Fibroblast of villous mesenchyme (primary cell): ENCODE measurements at regions not wholly inside any gene's neighbourhood (a gene's known extent, or its start where the extent isn't known, plus 50 kb on each side); places are given as distances from the start of the nearest gene placed in this dataset.
"Not testable (repeated sequence)": the region's sequence is repeated elsewhere in the genome, so short reads cannot be mapped to it uniquely, and the experiment has no call there.

Source experiments
- DNase-seq: peaks from one replicate; pipeline ENCODE4 v3.0.0-alpha.2; 2010; ENCODE audit warnings: low read depth
- H3K4me3 ChIP-seq: 2 replicates; pipeline ENCODE4 v1.5.1; 2011; ENCODE audit warnings: low read depth, mild to moderate bottlenecking, low read length
- TF ChIP-seq, protein P1 (sequence below): IDR thresholded peaks from 2 replicates; pipeline ENCODE4 v1.5.1; 2012; ENCODE audit warnings: low read depth, mild to moderate bottlenecking, low read length; ENCODE audit not compliant: insufficient read depth

DNA sequence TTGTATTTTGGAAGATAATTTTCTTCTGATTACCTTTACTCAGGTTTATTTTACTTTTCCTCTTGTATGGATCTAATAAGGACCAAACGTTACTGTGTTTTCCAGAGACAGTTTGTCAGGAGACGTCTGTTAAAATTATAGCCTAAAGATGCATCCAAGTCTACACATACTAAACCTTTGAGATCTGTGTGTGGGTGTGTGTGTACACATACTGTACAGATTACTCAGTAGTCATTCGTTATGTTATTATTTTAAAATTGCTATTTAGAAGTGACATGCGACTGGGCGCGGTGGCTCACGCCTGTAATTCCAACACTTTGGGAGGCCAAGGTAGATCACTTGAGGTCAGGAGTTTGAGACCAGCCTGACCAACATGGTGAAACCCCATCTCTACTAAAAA is 51.6 kb upstream of the CNTLN start:
- H3K4me3 ChIP-seq, result no peak overlapping the region
- no peak for DNase-seq
- TF ChIP-seq, protein P1, sequence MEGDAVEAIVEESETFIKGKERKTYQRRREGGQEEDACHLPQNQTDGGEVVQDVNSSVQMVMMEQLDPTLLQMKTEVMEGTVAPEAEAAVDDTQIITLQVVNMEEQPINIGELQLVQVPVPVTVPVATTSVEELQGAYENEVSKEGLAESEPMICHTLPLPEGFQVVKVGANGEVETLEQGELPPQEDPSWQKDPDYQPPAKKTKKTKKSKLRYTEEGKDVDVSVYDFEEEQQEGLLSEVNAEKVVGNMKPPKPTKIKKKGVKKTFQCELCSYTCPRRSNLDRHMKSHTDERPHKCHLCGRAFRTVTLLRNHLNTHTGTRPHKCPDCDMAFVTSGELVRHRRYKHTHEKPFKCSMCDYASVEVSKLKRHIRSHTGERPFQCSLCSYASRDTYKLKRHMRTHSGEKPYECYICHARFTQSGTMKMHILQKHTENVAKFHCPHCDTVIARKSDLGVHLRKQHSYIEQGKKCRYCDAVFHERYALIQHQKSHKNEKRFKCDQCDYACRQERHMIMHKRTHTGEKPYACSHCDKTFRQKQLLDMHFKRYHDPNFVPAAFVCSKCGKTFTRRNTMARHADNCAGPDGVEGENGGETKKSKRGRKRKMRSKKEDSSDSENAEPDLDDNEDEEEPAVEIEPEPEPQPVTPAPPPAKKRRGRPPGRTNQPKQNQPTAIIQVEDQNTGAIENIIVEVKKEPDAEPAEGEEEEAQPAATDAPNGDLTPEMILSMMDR, result no peak

GRCh38 chr9:17082343-17083064 is 52.3 kb upstream of the CNTLN start:
- DNase-seq, result peak; percentile 43
- H3K4me3 ChIP-seq, result no peak overlapping the region
- TF ChIP-seq, protein P1, result no peak

- DNase-seq, result no peak
- H3K4me3 ChIP-seq, result no peak overlapping the region
- TF ChIP-seq, protein P1, result no peak
Measured at GRCh38 chr9:17081814-17082213, 53.0 kb upstream of the CNTLN start.

- DNase-seq, result no peak
- H3K4me3 ChIP-seq, result no peak overlapping the region
- TF ChIP-seq, protein P1, result no peak
Measured at GRCh38 chr9:17081351-17081750, 53.5 kb upstream of the CNTLN start.

DNA sequence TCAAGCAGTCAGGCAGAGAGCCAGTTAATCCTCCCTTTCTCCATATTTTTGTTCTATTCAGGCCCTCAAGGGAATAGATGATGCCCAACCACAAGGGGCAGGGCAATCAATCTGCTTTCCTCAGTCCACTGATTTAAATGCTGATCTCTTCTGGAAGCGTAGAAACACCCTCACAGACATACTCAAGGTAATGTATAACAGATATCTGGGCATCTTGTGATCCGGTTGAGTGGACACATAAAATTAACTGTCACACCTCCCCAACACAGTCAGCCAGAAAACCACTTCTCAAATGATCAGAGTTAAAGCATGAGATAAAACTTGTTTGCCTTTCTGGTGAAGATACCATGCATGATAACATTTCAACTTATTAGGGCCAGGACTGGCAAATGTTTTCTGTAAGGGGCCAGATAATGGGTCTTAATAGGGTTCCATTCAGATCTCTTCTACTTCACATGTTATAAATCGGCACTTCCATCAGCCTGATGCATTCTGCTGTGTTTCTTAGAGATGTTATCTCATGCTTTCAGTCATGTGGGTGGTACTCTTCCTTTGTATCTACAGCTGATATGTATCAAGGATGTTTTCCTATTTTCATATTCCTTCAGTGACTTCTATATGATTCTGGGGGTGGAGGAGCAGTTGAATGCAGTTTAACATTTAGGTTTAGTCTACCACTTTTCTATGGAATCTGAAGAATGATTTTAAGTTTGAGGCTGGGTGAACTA is 58.9 kb upstream of the CNTLN start:
- DNase-seq, result no peak
- TF ChIP-seq, protein P1, result no peak
- no peak overlapping the region for H3K4me3 ChIP-seq

GRCh38 chr9:17075146-17075757 is 59.6 kb upstream of the CNTLN start:
- TF ChIP-seq, protein P1, result no peak
- H3K4me3 ChIP-seq, result no peak overlapping the region
- no peak for DNase-seq

GRCh38 chr9:17072563-17072962 is 62.3 kb upstream of the CNTLN start:
- not testable (repeated sequence) for H3K4me3 ChIP-seq, DNase-seq
